OCI-LY1 (cell line): ENCODE measurements at regions not wholly inside any gene's neighbourhood (a gene's known extent, or its start where the extent isn't known, plus 50 kb on each side); places are given as distances from the start of the nearest gene placed in this dataset.

Experiments
- CTCF ChIP-seq: fragments of 200-600 bp; sonication (generic), shearing (Covaris generic); IDR thresholded peaks from 2 replicates; pipeline ENCODE4 v1.5.1; 2017; ENCODE audit warnings: mild to moderate bottlenecking, antibody characterized with exemption, low read length, moderate library complexity, mixed read lengths
- EZH2 ChIP-seq: fragments of 200-600 bp; sonication (generic), shearing (Covaris generic); IDR thresholded peaks from 2 replicates; pipeline ENCODE4 v1.8.0; 2017; ENCODE audit warnings: borderline replicate concordance, mixed run types, mild to moderate bottlenecking, antibody characterized with exemption, low read length, moderate library complexity, mixed read lengths

GRCh38 chr3:152719264-152719663 lies 115.7 kb upstream of the P2RY1 start:
- TF ChIP-seq EZH2 (no peak), CTCF (no peak)
